ENCODE measurements at regions not wholly inside any gene's neighbourhood (a gene's known extent, or its start where the extent isn't known, plus 50 kb on each side); places are given as distances from the start of the nearest gene placed in this dataset.
"Not testable (repeated sequence)": the region's sequence is repeated elsewhere in the genome, so short reads cannot be mapped to it uniquely, and the experiment has no call there.

DNA sequence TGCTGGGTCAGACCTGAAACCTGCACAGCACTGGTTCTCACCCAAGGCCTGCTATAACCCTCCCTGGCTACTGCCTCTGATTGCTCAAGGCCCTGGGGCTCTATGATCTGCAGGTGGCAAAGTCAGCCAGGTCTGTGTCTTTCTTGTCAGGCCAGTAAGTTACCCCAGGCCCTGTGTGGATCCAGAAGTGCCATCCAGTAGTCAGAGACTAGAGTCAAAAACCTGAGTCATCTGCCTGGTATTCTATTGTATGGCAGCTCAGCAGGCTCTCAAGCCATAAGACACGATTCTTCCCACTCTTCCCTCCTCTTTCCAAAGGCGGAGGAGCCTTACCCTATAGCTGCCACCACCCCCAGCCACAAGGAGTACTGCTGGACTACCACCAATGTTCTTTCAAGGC, 593.0 kb downstream of the FRK start:
- DNase-seq (ENCODE audit: insufficient read length, low spot score): no peak
- FAIRE-seq: no peak

- DNase-seq (ENCODE audit: insufficient read length, low spot score) (no peak), FAIRE-seq (no peak)
Observed at GRCh38 chr6:115460913-115461312, 599.8 kb downstream of the FRK start.

- no peak for DNase-seq (ENCODE audit: insufficient read length, low spot score)
- peak; percentile 54 for FAIRE-seq
Observed at GRCh38 chr6:115456848-115457247, 603.8 kb downstream of the FRK start.

DNA sequence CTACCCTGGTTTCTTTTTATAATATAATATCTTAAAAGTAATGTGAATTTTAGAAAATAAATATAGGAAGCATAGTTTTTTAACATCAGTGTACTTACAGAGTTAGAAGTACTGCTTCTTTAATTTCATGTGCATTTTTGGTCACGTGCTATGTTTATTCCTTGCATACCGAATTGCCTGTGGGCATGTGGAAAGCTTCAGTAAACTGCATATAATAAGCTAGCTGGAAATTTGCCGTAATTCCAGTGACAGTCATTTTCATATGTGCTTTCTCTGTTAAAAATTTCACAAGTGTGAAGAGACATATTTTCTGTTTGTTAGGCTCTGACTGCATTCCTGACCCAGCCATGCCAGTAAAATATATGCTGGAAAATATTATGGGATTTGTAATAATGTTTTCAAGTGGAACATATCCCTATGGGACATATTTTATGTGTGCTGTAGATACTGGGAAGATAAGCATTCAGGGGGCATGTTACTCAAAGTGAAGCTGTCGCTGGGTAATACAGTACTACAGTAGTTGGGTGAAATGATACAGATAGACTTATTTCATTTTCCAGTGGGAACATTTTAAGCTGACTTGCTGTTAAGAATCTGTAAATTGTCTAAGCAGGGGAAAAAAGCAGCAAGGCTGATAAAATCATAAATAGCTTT, 616.7 kb downstream of the FRK start:
- DNase-seq (ENCODE audit: insufficient read length, low spot score): no peak
- FAIRE-seq: no peak

GRCh38 chr6:115442323-115442722, 618.4 kb downstream of the FRK start:
- no peak for FAIRE-seq

GRCh38 chr6:115441651-115442050, 619.0 kb downstream of the FRK start:
- DNase-seq (ENCODE audit: insufficient read length, low spot score) (no peak), FAIRE-seq (no peak)

More at GRCh38 chr6:115442323-115442722, 618.4 kb downstream of the FRK start:
- DNase-seq (ENCODE audit: insufficient read length, low spot score): no peak

- FAIRE-seq: no peak
- DNase-seq (ENCODE audit: insufficient read length, low spot score): no peak
Observed at GRCh38 chr6:115415378-115415777, 645.3 kb downstream of the FRK start.

- not testable (repeated sequence) for FAIRE-seq; DNase-seq (ENCODE audit: insufficient read length, low spot score)
Observed at GRCh38 chr6:115414916-115415315, 645.8 kb downstream of the FRK start.

- no peak for FAIRE-seq
- DNase-seq (ENCODE audit: insufficient read length, low spot score): no peak
Observed at GRCh38 chr6:115411756-115412155, 648.9 kb downstream of the FRK start.

- DNase-seq (ENCODE audit: insufficient read length, low spot score) (no peak), FAIRE-seq (no peak)
Observed at GRCh38 chr6:115404446-115404845, 656.2 kb downstream of the FRK start.

GRCh38 chr6:115398607-115399006, 662.1 kb downstream of the FRK start:
- no peak for FAIRE-seq

DNA sequence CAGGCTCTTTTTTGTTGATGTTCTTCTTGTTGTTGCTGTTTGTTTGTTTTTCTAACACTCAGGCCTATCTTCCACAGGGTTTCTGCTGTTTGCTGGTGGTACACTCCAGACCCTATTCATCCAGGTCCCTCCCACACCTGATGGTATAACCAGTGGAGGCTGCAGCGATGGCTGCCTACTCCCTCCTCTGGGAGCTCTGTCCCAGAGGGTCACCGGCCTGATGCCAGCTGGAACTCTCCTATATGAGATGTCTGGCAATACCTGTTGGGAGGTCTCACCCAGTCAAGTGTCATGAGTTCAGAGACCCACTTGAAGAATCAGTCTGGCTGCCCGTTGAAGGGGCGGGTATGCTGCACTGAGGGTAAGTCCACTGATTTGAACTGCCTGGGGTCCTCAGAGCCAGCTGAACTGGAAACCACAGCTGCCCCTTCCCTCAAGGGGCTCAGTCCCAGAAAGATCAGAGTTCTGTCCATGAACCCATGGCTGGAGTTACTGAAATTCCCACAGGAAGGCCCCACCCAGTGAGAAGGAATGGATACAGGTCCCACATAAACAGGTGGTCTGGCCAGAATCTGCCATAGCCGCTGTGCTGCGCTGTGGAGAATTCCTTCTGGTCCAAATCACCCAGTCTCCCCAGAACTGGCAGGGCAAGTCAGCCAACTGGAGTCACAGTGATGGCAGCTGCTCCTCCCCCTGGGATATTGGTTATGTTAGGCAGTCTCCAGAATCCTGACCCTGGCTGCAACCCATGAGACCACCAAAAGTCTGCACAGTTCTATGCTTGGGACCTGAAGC, 664.4 kb downstream of the FRK start:
- DNase-seq (ENCODE audit: insufficient read length, low spot score): no peak
- no peak for FAIRE-seq

More at GRCh38 chr6:115398607-115399006, 662.1 kb downstream of the FRK start:
- DNase-seq (ENCODE audit: insufficient read length, low spot score): no peak

GRCh38 chr6:115393821-115394220, 666.9 kb downstream of the FRK start:
- no peak for FAIRE-seq

GRCh38 chr6:115370202-115370601, 690.5 kb downstream of the FRK start:
- DNase-seq (ENCODE audit: insufficient read length, low spot score) (no peak), FAIRE-seq (no peak)

More at GRCh38 chr6:115393821-115394220, 666.9 kb downstream of the FRK start:
- DNase-seq (ENCODE audit: insufficient read length, low spot score): no peak

DNA sequence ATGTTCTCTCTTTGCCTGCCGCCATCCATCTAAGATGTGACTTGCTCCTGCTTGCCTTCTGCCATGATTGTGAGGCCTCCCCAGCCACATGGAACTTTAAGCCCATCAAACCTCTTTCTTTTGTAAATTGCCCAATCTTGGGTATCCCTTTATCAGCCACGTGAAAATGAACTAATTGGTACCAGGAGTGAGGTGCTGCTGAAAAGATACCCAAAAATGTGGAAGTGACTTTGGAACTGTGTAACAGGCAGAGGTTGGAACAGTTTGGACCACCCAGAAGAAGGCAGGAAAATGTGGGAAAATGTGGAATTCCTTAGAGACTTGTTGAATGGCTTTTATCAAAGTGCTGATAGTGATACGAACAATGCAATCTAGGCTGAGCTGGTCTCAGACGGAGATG, 694.9 kb downstream of the FRK start:
- DNase-seq (ENCODE audit: insufficient read length, low spot score) (no peak), FAIRE-seq (no peak)

DNA sequence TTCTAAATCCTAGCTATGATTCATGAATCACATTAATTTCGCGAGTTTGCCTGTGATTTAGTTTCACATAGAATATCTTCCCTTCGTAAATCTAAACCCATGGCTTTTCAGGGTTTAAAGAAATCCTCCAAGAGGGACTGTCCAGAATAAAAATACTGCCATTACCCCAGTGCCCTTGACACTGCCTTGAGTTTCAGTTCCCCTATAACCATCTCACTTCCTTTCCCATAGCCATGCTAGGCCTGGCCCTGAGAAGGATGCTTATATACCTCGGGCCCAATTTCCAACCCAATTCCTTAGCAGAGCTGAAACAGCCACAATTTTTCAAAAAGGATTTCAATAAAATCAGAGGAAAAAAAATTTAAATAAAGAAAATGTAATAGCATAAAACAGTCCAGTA, 697.3 kb downstream of the FRK start:
- FAIRE-seq (no peak), DNase-seq (ENCODE audit: insufficient read length, low spot score) (no peak)

DNA sequence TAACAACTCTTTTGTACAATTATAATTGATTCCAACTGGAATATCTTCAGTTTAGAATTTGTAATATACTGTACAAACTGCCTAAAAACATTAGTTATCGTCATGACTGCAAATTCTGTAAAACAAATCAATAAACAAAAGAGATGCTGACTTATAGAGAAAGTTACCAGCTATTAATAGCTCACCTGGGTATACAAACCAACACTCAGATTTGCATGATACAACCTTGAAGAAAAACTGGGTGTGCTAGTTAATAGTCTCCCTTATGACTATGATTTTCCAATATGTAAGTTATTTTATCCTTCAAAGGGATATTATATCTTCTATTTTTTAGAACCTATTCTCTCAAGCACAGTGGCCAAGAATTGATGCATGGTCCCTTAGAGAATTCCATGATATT, 698.5 kb downstream of the FRK start:
- no peak for FAIRE-seq

DNA sequence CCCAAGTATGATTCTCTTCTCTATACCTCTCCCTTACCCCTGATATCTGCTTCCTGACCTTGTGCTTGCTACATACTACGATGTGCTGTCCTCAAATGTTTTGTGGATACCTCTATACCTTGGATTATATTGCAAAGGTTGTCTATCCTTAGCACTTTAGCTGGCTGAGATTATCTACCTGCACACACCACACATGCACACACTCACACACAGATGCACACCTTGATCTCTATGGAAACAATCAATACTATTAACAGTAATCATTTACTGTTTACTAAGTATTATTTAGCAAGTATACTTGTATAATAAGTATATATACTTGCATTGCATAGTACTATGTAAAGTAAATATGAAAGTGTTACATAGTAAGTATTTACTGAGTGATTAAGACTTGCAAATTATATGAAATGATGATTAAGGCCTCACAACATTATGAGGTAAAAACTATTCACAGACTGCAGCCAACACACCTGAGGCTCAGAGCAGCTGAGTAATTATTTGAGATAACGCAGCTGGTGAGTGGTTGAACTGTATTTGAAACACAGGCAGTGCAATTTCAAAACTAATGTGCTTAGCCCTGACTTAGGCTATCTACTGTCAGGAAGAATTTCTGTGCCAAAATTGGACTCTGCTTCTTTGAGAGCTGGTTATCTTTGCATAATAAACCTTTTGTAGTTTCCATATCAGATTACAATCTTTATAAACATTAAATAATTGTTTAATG, 699.9 kb downstream of the FRK start:
- FAIRE-seq (no peak), DNase-seq (ENCODE audit: insufficient read length, low spot score) (no peak)

More for the DNA sequence above, 698.5 kb downstream of the FRK start:
- no peak for DNase-seq (ENCODE audit: insufficient read length, low spot score)

DNA sequence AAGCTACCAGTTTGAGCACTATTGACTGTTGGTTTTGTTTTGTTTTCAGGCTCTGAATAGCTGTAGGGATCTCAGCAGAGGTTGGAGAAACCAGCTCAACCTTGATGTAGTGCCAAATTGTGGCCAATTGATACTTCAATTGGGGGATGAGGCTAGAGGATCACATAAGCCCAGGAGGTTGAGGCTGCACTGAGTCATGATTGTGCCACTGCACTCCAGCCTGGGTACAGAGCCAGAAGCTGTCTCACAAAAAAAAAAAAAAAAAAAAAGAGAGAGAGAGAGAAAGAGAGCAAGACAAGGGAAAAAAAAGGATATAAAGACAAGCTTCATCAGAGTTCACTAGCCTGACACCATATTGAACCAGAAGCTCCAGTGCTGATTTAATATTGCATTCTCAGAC, 702.1 kb downstream of the FRK start:
- DNase-seq (ENCODE audit: insufficient read length, low spot score): no peak
- no peak for FAIRE-seq

- FAIRE-seq: no peak
Observed at GRCh38 chr6:115356371-115356770, 704.3 kb downstream of the FRK start.

GRCh38 chr6:115323001-115323400, 737.7 kb downstream of the FRK start:
- no peak for DNase-seq (ENCODE audit: insufficient read length, low spot score)
- no peak for FAIRE-seq

More at GRCh38 chr6:115356371-115356770, 704.3 kb downstream of the FRK start:
- no peak for DNase-seq (ENCODE audit: insufficient read length, low spot score)

Measured in HTR-8/SVneo (cell line).